ENCODE measurements at regions not wholly inside any gene's neighbourhood (a gene's known extent, or its start where the extent isn't known, plus 50 kb on each side); places are given as distances from the start of the nearest gene placed in this dataset.
A peak's percentile ranks its signal among the peaks of the same experiment; 100 is the strongest.

DNA sequence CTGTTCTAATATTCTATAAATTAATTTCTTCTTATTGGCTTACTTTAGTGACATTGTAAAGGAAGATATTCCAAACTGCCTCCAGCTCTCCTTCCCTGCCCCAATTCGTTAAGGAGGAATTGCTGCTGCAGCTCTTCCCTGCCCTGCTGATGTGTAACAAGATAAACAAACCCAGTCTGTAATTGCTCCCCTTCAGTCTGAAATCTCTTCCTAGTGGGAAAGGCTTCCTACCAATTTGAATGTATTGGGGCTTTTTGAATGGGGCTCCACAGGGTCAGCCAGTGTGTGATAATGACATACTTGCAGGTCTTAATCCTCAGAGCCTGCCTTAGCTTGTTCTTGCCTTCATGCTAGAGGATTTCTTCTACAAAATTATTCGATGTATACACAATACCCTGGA is 849.9 kb upstream of the GHITM start:
- WGBS, 2 donors (ENCODE audit: extremely low coverage in 2 of 2, insufficient read length in 2 of 2, insufficient replicate concordance in 1 of 2) = no CpG with 5 or more reads among the region's 2 CpGs
- Histone ChIP-seq H3K27me3 (ENCODE audit: control insufficient read depth in 3 of 3, insufficient read depth in 3 of 3, low read depth in 1 of 3, low read length in 3 of 3) (no peaks in the 10 kb centered on the region), H2BK15ac (ENCODE audit: low read length) (no peak overlapping the region), H3K18ac (ENCODE audit: low read length) (no peak overlapping the region), H2BK5ac (ENCODE audit: low read length) (no peak overlapping the region), H2AFZ (ENCODE audit: low read length) (no peak overlapping the region), H3K4me1 (ENCODE audit: control insufficient read depth in 2 of 2, insufficient read depth in 1 of 2, low read depth in 1 of 2, low read length in 2 of 2) (peaks cover 0 to 10% of the 10 kb centered on the region in 2 donors), H4K8ac (ENCODE audit: low read depth, low read length) (no peak overlapping the region), H3K9ac (ENCODE audit: low read depth, low read length, poor library complexity) (no peak overlapping the region), H3K27ac (replicated peaks; ENCODE audit: low read length) (no peak overlapping the region), H3K4ac (ENCODE audit: low read length) (no peak overlapping the region), H3K14ac (ENCODE audit: low read length) (no peak overlapping the region), H4K91ac (ENCODE audit: low read depth, low read length, poor library complexity) (no peak overlapping the region), H2BK12ac (ENCODE audit: low read length) (no peak overlapping the region), H3K4me3 (ENCODE audit: low read length in 2 of 2) (no peak overlapping the region), H3K79me1 (ENCODE audit: low read depth, low read length) (no peaks in the 10 kb centered on the region), H3K4me2 (ENCODE audit: insufficient read depth, low read length, poor library complexity, severe bottlenecking) (no peak overlapping the region), H3K23ac (ENCODE audit: low read depth, low read length, poor library complexity) (no peak overlapping the region), H3K36me3 (replicated peaks in 1 of 2; ENCODE audit: control insufficient read depth in 2 of 2, insufficient read depth in 2 of 2, low read length in 2 of 2) (no peaks in the 10 kb centered on the region), H2BK120ac (ENCODE audit: low read depth, low read length) (no peak overlapping the region), H3K9me3 (replicated peaks in 1 of 2; ENCODE audit: control insufficient read depth in 2 of 2, insufficient read depth in 1 of 2, low read depth in 1 of 2, low read length in 2 of 2) (peaks cover 0 to 2% of the 10 kb centered on the region in 2 donors), H2AK5ac (ENCODE audit: low read depth, low read length) (no peak overlapping the region)
- DNase-seq (ENCODE audit: low spot score) = peak; percentile 48

DNA sequence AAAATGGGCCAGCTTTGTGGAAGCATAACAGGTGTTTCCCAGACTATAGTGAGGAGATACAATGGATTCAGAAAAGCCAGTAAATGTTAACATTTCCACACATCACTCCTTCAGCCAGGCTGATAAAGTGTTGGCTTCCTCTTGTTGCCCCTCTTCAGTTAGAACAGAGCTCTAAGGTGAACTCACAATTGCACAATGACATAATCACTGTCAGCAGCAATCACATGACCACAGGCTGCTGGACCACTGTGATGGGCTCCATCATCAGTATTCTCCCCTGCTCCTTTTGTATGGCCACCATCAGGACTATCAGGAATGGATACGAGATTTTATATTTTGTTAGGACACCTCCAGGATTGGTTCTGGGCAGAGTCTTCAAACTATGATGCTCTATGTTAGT is 849.4 kb upstream of the GHITM start:
- H3K18ac ChIP-seq (ENCODE audit: low read length) = no peak overlapping the region
- H2AK5ac ChIP-seq (ENCODE audit: low read depth, low read length) = no peak overlapping the region
- no peaks in the 10 kb centered on the region for H3K27me3 ChIP-seq (ENCODE audit: control insufficient read depth in 3 of 3, insufficient read depth in 3 of 3, low read depth in 1 of 3, low read length in 3 of 3)
- no peak overlapping the region for H2BK120ac ChIP-seq (ENCODE audit: low read depth, low read length)
- no peak overlapping the region for H3K4ac ChIP-seq (ENCODE audit: low read length)
- no peak overlapping the region for H3K4me2 ChIP-seq (ENCODE audit: insufficient read depth, low read length, poor library complexity, severe bottlenecking)
- no peak overlapping the region for H3K4me3 ChIP-seq (ENCODE audit: low read length in 2 of 2)
- H2BK12ac ChIP-seq (ENCODE audit: low read length) = no peak overlapping the region
- H3K14ac ChIP-seq (ENCODE audit: low read length) = no peak overlapping the region
- H3K27ac ChIP-seq (replicated peaks; ENCODE audit: low read length) = peak overlapping the region; percentile 49
- H3K4me1 ChIP-seq (ENCODE audit: control insufficient read depth in 2 of 2, insufficient read depth in 1 of 2, low read depth in 1 of 2, low read length in 2 of 2) = peaks cover 0 to 10% of the 10 kb centered on the region in 2 donors
- no peak overlapping the region for H2BK15ac ChIP-seq (ENCODE audit: low read length)
- no peak overlapping the region for H2AFZ ChIP-seq (ENCODE audit: low read length)
- H4K8ac ChIP-seq (ENCODE audit: low read depth, low read length) = no peak overlapping the region
- H2BK5ac ChIP-seq (ENCODE audit: low read length) = no peak overlapping the region
- DNase-seq (ENCODE audit: low spot score) = no peak
- no peaks in the 10 kb centered on the region for H3K79me1 ChIP-seq (ENCODE audit: low read depth, low read length)
- WGBS, 2 donors (ENCODE audit: extremely low coverage in 2 of 2, insufficient read length in 2 of 2, insufficient replicate concordance in 1 of 2) = no CpG with 5 or more reads among the region's 1 CpG
- H3K9me3 ChIP-seq (replicated peaks in 1 of 2; ENCODE audit: control insufficient read depth in 2 of 2, insufficient read depth in 1 of 2, low read depth in 1 of 2, low read length in 2 of 2) = peaks cover 0 to 2% of the 10 kb centered on the region in 2 donors
- H3K23ac ChIP-seq (ENCODE audit: low read depth, low read length, poor library complexity) = no peak overlapping the region
- H4K91ac ChIP-seq (ENCODE audit: low read depth, low read length, poor library complexity) = no peak overlapping the region
- H3K9ac ChIP-seq (ENCODE audit: low read depth, low read length, poor library complexity) = no peak overlapping the region
- no peaks in the 10 kb centered on the region for H3K36me3 ChIP-seq (replicated peaks in 1 of 2; ENCODE audit: control insufficient read depth in 2 of 2, insufficient read depth in 2 of 2, low read length in 2 of 2)

DNA sequence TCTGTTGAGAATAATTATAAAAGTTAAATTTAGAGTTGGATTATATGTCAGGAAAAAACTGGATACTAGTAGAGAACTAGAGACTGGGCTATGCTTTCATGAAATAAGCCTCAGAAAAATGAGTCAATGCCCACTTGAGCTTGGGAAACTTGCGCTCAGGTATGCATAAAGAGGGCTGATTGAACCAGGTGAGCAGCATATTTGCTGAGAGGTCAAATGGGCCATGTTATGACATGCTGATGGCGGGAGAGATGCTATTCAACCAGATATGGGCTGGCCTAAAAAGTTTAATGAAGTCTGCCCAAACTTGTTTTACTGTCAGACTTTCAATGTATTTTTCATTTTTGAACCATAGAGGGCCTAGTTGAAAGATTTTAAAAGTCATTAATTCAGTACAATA is 837.6 kb upstream of the GHITM start:
- H3K4me2 ChIP-seq (ENCODE audit: insufficient read depth, low read length, poor library complexity, severe bottlenecking) = no peak overlapping the region
- no peak for DNase-seq (ENCODE audit: low spot score)
- no peak overlapping the region for H2AFZ ChIP-seq (ENCODE audit: low read length)
- no peak overlapping the region for H2BK15ac ChIP-seq (ENCODE audit: low read length)
- H3K4me3 ChIP-seq (ENCODE audit: low read length in 2 of 2) = no peak overlapping the region
- H2BK120ac ChIP-seq (ENCODE audit: low read depth, low read length) = no peak overlapping the region
- H3K4me1 ChIP-seq (ENCODE audit: control insufficient read depth in 2 of 2, insufficient read depth in 1 of 2, low read depth in 1 of 2, low read length in 2 of 2) = no peaks in the 10 kb centered on the region
- no peaks in the 10 kb centered on the region for H3K36me3 ChIP-seq (replicated peaks in 1 of 2; ENCODE audit: control insufficient read depth in 2 of 2, insufficient read depth in 2 of 2, low read length in 2 of 2)
- H3K14ac ChIP-seq (ENCODE audit: low read length) = no peak overlapping the region
- H2BK12ac ChIP-seq (ENCODE audit: low read length) = no peak overlapping the region
- H3K4ac ChIP-seq (ENCODE audit: low read length) = no peak overlapping the region
- H2AK5ac ChIP-seq (ENCODE audit: low read depth, low read length) = no peak overlapping the region
- H3K23ac ChIP-seq (ENCODE audit: low read depth, low read length, poor library complexity) = no peak overlapping the region
- H4K91ac ChIP-seq (ENCODE audit: low read depth, low read length, poor library complexity) = no peak overlapping the region
- no peak overlapping the region for H3K9ac ChIP-seq (ENCODE audit: low read depth, low read length, poor library complexity)
- no peak overlapping the region for H3K18ac ChIP-seq (ENCODE audit: low read length)
- WGBS, 2 donors (ENCODE audit: extremely low coverage in 2 of 2, insufficient read length in 2 of 2, insufficient replicate concordance in 1 of 2) = no CpG with 5 or more reads among the region's 2 CpGs
- H3K9me3 ChIP-seq (replicated peaks in 1 of 2; ENCODE audit: control insufficient read depth in 2 of 2, insufficient read depth in 1 of 2, low read depth in 1 of 2, low read length in 2 of 2) = no peaks in the 10 kb centered on the region
- H3K27me3 ChIP-seq (ENCODE audit: control insufficient read depth in 3 of 3, insufficient read depth in 3 of 3, low read depth in 1 of 3, low read length in 3 of 3) = no peaks in the 10 kb centered on the region
- H2BK5ac ChIP-seq (ENCODE audit: low read length) = no peak overlapping the region
- no peak overlapping the region for H4K8ac ChIP-seq (ENCODE audit: low read depth, low read length)
- no peaks in the 10 kb centered on the region for H3K79me1 ChIP-seq (ENCODE audit: low read depth, low read length)
- H3K27ac ChIP-seq (replicated peaks; ENCODE audit: low read length) = no peak overlapping the region

DNA sequence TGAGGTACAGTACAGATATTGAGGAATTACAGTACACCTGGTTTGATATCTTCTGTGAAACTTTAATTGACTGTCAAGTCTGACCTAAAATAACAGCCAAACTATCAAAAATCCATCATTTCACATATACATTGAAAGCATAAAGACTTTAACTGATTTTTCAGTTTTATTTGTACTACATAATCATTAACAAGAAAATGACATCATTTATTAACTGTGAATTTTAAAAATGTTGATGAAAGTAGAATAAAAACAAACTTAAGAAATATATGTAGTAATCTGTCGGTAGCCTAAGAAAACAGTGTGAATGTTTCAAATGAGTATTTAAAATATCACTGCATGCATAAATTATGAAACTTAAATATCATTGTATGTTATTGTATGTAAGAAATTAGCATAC is 836.7 kb upstream of the GHITM start:
- Histone ChIP-seq H3K9ac (ENCODE audit: low read depth, low read length, poor library complexity) (no peak overlapping the region), H2BK5ac (ENCODE audit: low read length) (no peak overlapping the region), H3K4ac (ENCODE audit: low read length) (no peak overlapping the region), H4K8ac (ENCODE audit: low read depth, low read length) (no peak overlapping the region), H2BK12ac (ENCODE audit: low read length) (no peak overlapping the region), H3K23ac (ENCODE audit: low read depth, low read length, poor library complexity) (no peak overlapping the region), H3K27me3 (ENCODE audit: control insufficient read depth in 3 of 3, insufficient read depth in 3 of 3, low read depth in 1 of 3, low read length in 3 of 3) (no peaks in the 10 kb centered on the region), H2BK15ac (ENCODE audit: low read length) (no peak overlapping the region), H3K27ac (replicated peaks; ENCODE audit: low read length) (no peak overlapping the region), H3K14ac (ENCODE audit: low read length) (no peak overlapping the region), H4K91ac (ENCODE audit: low read depth, low read length, poor library complexity) (no peak overlapping the region), H3K18ac (ENCODE audit: low read length) (no peak overlapping the region), H3K4me3 (ENCODE audit: low read length in 2 of 2) (no peak overlapping the region), H3K79me1 (ENCODE audit: low read depth, low read length) (no peaks in the 10 kb centered on the region), H2BK120ac (ENCODE audit: low read depth, low read length) (no peak overlapping the region), H3K9me3 (replicated peaks in 1 of 2; ENCODE audit: control insufficient read depth in 2 of 2, insufficient read depth in 1 of 2, low read depth in 1 of 2, low read length in 2 of 2) (no peaks in the 10 kb centered on the region), H2AFZ (ENCODE audit: low read length) (no peak overlapping the region), H3K36me3 (replicated peaks in 1 of 2; ENCODE audit: control insufficient read depth in 2 of 2, insufficient read depth in 2 of 2, low read length in 2 of 2) (no peaks in the 10 kb centered on the region), H3K4me2 (ENCODE audit: insufficient read depth, low read length, poor library complexity, severe bottlenecking) (no peak overlapping the region), H3K4me1 (ENCODE audit: control insufficient read depth in 2 of 2, insufficient read depth in 1 of 2, low read depth in 1 of 2, low read length in 2 of 2) (no peaks in the 10 kb centered on the region), H2AK5ac (ENCODE audit: low read depth, low read length) (no peak overlapping the region)
- no peak for DNase-seq (ENCODE audit: low spot score)
- WGBS, 2 donors (ENCODE audit: extremely low coverage in 2 of 2, insufficient read length in 2 of 2, insufficient replicate concordance in 1 of 2) = no CpG with 5 or more reads among the region's 1 CpG
